Frontal cortex (tissue), 3 donors: ENCODE measurements at regions not wholly inside any gene's neighbourhood (a gene's known extent, or its start where the extent isn't known, plus 50 kb on each side); places are given as distances from the start of the nearest gene placed in this dataset.

ENCODE experiments used
- DNase-seq, 2 donors: peaks; one replicate each; pipeline ENCODE4 v3.0.0; 2012; ENCODE audit warnings: low spot score in 2 of 2
- FAIRE-seq: peaks from 2 replicates; lab custom pipeline; 2012; peaks lifted over from hg19 to GRCh38; lab: Jason Lieb, UNC
- donor health status: control.
- donor health status: control.
- donor health status: control.

DNA sequence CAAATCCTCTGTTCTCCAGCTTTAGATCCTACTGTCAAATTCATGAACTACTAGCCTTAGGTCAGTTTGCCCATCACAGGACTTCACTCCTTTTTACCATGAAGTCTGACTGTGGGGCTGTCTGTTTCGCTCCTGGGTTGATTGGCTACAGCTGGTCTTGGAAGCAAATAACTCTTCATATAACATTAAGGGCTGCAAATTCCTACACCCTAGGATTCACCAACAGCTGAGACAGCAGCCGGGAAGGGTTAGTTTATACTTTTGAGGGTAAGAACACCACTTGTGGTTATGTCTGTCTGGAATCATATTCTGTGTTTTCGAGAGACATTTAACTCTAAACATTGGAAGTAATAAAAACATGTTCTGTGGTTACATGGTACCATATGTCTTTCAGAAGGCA is 55.9 kb upstream of the KIAA1217 start:
- DNase-seq = no peak
- no peak for FAIRE-seq

GRCh38 chr10:24153537-24153936 is 55.4 kb upstream of the KIAA1217 start:
- FAIRE-seq (no peak), DNase-seq (no peak)

DNA sequence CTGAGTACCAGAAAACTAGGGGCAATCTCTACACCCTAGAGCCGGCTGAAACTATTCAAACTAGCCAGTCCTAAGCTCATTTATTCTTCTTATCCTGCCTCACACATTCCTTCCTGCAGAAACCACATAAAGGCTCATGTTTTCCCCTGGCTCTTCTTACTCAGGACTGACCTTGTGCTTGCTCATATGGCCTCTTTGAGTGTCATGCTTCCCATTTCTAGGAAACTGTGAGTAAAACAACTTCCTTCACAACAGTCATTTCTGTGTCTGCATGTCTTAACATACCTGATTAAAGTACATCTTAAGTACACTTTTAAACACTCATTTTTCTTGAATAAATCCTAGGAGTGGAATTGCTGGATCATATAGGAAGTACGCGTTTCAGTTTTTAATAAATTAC is 52.3 kb upstream of the KIAA1217 start:
- FAIRE-seq = no peak
- DNase-seq = no peak

DNA sequence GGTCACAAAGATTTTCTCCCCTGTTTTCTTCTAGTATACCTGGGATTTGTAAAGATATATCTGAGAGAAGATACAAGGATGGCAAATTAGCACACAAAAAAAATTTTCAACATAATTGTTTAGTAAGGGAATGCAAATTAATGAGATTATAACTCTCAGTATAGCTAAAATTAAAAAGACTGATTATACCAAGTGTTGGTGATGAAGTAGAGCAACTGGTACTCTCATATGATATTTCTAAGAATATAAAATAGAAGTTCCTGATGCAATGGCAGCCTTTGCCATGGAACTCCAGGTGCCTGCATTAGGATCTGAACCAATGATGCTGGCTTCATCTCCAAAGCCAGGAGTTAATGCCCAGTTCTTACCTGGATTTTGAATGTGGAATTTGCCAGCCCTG is 51.4 kb upstream of the KIAA1217 start:
- DNase-seq (no peak), FAIRE-seq (no peak)
